ENCODE measurements at regions not wholly inside any gene's neighbourhood (a gene's known extent, or its start where the extent isn't known, plus 50 kb on each side); places are given as distances from the start of the nearest gene placed in this dataset.

- DNase-seq: no peak
Measured at GRCh38 chr4:182174979-182175378, 68.2 kb upstream of the TENM3 start.

DNA sequence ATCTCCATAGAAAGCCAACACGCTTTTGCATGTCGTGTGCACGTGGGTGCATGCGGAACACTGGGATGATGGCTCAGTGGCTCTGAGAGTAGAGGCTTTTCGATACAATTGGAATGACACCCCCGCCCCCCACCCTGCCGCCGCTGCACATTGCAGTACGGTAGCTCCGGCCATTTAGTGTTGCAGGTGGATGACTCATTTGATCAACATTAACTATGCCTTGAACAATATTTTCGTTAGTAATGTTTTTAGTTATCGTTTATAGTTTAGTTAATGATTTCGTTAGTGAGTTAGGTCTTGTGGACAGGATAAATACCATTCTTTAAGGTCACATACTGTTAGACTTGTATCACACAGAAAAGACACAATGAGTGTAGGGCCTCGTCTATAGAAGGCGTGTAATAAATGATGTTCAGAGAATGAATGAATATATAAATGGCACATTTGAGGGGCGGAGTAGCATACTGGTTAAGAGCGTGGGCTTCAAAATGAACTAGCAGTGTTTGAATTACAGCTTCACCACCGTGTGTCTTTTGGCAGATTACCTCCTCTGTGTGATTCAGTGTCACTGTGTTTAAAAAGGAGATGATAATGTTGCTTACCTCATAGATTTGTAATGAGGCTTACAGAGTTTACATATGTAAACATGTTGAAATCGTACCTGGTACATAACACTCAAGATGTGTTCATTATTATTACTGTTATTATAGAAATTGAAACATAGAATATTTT is 67.2 kb upstream of the TENM3 start:
- DNase-seq: no peak

- no peak for DNase-seq
Measured at GRCh38 chr4:182177166-182177565, 66.0 kb upstream of the TENM3 start.

DNA sequence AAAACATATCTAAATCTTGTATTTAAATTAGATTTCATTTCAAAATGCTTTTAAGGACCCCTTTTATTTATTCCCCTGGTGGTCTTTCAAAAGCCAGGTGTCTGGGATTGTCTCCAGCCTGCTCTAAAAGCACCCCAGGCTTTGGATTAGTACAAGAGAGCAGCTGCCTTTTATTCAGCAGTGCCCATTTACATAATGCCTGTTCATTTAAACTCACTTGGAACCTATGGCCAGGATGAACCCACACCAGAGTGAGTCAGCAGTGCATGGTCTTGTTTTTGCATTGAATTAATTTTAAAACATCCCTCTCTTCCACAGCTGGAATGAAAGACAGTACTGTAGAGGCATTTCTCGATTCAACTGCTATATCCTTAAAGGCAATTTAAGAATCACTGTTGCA is 64.1 kb upstream of the TENM3 start:
- DNase-seq: peak; percentile 47

GRCh38 chr4:182179751-182180150 is 63.5 kb upstream of the TENM3 start:
- no peak for DNase-seq

GRCh38 chr4:182185491-182185890 is 57.7 kb upstream of the TENM3 start:
- DNase-seq: no peak

DNA sequence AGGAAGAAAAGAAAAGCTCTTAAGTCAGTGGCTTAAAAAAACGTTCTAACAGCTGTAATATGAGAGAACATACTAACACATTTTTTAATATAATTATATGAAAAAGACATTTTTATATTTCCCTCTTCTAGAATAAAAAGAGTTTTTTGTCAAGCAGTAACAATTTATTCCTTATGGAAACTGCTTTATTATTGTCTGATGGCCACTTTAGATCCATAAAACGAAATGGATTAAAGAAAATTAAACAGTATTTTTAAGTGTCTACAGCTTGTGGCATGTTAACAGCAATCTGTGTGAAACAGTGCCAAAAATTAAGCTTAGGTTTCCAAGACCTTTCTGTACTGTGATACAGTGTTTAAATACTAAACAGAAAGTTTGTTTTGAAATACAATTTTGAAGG is 55.5 kb upstream of the TENM3 start:
- no peak for DNase-seq

DNA sequence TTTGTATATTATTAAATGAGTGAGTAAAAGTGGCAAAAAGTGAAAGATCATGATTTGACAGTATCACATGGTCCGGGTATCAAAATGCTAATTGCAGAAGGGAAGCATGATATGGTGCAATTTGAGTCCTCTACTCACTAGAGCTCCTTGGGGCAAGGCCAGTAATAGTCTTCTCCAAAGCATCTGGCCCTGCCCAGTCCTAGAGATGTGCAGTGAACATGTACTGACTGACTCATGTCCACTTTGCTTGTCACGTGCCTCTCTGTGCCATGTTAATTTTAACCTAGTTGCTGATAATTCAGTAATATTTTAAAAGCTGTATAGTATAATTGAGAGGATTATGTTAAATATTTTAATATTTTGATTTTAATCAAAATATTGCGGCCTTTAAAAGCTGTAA is 54.6 kb upstream of the TENM3 start:
- DNase-seq: no peak

GRCh38 chr4:182189103-182189878 is 53.9 kb upstream of the TENM3 start:
- no peak for DNase-seq

GRCh38 chr4:182190306-182190705 is 52.9 kb upstream of the TENM3 start:
- no peak for DNase-seq

- peak; percentile 69 for DNase-seq
Measured at GRCh38 chr4:182192511-182193181, 50.6 kb upstream of the TENM3 start.

DNA sequence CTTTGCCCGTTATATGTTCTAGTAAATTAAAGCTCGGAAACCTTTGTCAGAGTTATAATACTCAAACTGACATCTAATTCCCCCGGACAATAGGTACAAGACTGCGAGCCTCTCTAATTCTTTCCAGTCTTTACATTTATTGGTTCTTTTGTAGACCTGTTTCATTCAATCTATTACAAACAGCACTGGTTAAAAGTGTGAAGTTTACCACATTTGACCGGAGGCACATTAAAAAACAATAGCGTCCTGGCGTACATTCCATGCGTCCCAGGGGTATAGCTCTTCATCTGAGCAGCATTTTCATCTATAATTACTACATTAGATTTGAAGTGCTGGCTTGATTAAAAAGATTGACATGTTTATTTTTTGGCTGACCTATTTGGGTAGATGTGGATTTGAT is 49.9 kb upstream of the TENM3 start:
- peak; percentile 76 for DNase-seq
